A172 (cell line): ENCODE measurements at regions not wholly inside any gene's neighbourhood (a gene's known extent, or its start where the extent isn't known, plus 50 kb on each side); places are given as distances from the start of the nearest gene placed in this dataset.

Source experiments
- DNase-seq: peaks from one replicate; pipeline ENCODE4 v3.0.0-alpha.2; 2015; ENCODE audit warnings: low spot score

DNA sequence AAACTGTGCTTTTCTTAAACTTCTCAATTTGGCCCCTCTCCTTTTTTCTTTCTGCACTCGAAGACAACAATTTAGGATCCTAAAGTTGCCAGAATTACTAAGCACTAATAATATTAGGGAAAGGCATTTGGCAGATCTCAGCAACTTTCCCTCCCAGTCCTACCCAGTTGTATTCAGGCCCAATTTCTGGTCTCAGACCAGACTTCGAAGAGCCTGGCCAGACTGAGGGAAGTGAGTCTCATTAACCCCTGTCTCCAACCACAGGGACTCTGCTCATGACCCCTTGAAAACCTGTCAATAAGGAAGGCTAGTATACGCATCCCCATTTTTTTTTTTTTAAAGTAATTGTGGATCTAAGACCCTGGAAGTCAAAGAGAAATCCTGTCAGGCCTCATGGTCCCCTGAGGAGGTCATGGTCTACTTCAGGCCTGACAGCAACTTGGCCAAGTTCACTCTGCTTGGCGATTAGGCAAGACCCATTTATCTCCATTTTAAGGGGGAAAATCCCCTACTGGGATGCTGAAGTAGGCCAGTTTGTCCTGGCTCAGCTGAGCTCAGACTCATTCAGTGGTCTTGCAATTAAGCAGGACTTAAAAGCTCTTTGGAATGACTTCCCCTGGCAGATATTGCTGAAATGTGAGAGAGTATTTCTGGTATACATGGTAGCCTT lies 521.0 kb downstream of the FUT8 start:
- DNase-seq = no peak

DNA sequence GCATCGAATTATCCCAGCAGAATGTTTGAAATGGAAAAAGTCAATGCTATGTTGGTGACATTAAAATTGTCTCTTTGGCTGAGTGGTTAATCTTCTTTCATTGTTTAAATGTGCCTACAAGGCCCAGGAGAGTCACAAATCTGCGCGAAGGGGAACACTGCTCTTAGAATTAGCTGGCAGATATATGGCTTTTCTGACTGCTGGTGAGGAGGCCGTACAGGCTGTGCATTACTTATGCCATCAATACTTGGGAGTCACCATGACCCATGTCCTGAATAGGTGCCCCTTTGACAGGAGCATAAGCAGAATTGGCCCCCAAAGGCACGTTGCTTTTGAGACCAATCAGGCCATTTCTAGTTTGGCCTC lies 521.5 kb downstream of the FUT8 start:
- DNase-seq = no peak

DNA sequence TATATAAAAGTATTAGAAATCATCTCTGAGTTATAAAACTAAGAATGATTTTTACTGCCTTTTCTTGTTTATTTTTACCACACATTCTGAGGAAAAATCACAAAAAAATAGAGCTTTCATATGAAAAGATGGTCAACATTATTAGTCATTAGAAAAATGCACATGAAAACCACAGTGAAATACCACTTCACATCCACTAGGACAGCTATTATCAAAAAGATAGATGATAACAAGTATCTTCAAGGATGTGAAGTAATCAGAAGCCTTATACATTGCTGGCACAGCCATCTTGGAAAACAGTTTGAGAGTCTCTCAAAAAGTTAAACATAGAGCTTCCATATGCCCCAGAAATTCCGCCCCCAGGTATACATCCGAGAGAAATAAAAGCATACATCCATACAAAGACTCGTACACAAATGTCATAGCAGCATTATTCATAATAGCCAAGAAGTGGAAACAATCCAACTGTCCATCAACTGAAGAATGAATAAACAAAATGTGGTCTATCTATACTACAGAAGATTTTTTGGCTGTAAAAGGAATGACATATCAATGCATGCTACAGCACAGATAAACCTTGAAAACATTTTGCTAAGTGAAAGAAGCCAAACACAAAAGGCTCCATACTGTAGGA lies 523.9 kb downstream of the FUT8 start:
- no peak for DNase-seq

DNA sequence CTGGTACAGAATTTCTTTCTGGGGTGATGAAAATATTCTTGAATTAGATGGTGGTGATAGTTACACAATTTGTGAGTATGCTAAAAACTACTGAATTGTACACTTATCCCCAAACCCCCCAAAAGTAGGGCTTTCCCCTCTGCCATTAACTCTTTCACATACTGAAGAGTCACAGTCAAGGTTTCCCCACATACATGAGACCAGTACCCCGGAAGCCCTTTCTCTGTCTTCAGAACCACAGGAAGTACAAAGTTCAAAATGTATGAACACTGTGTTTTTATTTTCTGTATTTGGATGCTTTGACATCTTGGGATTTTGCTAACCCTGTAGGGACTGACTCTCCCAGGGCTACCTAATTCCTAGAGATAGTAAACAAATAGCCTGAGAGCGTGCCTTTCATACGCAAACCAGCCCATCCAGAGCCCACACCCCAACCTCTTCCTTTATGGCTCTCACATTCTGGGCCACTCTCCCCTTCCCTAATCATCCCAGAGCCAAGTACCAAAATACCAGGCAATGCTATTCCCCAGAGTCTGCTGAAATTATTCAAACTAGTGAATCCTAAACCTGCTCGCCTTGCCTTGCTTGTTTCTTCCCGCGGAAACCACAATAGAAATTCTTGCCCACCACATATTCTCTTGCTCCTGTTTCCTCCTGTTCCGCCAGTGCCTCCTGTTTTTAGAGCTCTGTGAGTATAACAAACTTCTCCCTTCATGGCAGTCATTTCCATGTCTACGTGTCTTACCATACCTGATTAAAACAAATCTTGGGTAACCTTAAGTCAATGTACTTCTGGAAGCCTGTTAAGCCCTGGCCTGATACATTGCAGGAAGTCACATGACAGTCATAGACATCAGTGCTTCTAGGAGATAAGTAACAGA lies 524.8 kb downstream of the FUT8 start:
- DNase-seq = no peak

DNA sequence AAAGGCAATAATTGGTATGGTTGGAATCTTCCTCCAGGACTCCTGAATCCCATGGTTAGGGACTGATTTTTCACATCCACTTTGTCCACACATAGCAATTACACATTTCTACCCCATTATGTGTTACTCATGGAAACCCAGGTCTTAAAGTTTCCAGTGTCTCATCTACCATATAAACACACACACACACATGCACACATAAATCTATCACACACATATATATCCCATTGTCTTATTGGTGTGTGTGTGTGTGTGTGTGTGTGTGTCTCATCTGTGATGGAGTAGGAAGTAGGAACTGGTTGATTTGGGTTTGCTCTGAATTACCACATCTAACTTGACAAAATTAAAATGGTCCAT lies 525.4 kb downstream of the FUT8 start:
- no peak for DNase-seq

DNA sequence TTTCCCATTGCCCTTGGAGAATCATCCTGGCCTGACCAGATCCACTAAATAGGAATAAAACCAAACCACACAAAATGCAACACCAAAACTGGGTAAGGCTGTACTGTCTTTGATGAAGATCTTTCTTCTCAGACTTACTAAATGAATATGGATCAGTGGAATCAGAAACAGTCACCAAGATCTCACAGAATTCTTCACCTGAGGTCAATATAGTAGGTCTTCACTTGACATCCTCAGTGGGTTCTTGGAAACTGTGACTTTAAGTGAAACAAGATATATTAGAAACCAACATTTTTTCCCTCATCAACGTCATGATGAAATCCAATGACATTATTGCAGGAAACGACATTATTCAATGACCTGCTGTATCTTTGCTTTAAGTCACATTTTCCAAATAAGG lies 526.2 kb downstream of the FUT8 start:
- DNase-seq = no peak

DNA sequence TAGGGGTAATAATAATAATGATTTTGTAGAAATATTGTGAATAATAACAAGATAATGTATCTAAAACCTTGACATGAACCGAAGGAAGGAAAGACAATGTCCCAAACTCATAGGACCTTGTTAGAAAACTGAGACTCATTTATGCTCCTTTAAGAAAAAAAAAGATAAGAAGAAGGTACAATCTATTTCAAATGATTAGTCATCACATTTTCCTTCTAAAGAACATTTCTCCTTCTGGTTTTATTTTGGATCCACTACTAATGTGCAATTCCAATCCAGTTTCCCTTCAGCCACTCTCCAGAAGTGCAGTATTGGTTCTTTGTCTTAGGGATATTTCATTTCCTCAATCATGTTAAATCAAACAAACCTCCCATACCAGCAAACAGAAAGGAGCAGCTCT lies 526.7 kb downstream of the FUT8 start:
- no peak for DNase-seq

DNA sequence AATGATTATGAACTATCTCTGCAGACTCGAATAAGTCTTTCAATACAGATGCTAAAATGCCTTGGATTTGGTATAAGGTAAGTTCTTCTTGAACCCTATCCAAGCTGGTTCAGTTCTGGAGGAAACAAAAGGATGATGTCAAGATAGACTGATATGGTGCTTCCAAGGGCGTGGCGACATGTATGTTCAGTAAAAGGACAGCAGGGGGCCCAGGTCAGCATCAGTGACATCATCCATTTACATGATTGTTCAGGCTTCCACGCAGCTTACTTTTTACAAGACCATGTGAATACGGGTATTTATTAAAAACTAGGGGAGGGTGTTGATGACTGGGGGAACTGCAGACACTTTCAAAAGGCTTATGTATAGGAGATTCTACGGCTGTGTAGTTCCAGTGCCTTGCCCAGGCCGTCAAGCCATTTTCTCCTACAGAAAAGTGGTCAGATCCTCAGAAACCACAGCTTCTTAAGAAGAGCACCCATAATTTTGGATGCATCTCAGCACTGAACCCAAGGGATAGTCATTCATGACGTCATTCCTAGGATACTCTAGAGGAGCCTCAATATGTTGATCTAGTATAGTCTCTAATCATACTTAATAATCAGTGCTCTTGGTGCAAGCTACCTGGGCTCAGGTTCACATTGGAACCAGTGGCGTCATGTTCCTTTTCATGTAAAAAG lies 527.7 kb downstream of the FUT8 start:
- DNase-seq = peak; percentile 1

DNA sequence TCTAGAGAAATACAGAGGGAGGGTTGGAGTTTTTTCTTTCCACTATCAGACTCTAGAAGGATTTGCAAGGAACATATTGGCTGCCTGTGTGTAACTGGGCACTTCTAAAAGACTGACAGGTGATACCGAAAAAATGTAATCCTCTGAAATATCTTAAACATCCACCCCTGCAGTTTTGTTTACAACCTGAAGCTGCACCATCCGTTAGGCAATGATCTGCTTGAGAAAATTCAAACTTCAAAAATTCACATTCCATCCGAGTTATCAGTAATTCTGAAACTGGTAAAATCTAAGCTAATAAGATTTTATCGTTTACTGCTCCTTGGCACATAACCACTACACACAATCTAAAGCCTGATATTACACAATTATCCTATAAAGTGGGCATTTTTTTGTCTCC lies 528.6 kb downstream of the FUT8 start:
- no peak for DNase-seq

DNA sequence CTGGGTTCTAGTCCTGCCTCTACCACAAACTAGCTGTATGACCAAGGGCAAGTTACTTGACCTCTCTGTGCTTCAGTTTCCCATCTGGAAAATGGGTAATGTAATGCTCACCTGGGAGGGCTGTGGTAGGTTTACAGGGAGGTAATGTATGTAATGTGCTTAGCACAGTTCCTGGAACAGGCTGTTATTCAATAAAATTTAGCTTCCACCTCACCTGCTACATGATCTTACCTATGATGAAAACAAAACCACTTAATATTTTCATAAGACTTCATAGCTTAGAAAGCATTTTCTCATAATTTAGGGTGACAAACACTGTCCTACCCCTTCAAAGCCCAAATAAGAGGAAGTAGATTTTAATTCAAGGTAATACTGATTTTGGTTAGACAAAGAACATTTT lies 530.6 kb downstream of the FUT8 start:
- no peak for DNase-seq

DNA sequence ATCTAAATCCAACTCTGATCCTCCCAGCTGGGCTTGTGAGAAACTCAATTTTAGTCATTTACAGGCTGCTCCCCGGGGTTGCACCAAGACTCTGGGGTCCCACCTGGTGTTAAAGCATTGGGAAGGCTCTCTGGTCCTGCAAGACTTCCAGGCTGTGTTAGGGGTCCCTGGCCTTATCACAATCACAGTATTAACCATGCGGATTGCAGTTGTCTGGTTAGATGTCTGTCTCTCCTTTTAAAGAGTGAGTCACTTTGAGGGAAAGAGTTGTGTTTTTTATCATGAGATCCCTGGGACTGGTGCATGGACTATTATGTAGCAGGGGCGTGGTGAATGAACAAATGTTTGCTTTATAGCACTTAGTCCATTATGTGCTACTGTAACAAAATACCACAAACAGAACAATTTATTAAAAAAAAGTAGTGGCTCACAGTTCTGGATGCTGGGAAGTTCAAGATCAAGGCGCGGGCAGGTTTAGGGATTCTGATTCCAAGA lies 531.4 kb downstream of the FUT8 start:
- no peak for DNase-seq

DNA sequence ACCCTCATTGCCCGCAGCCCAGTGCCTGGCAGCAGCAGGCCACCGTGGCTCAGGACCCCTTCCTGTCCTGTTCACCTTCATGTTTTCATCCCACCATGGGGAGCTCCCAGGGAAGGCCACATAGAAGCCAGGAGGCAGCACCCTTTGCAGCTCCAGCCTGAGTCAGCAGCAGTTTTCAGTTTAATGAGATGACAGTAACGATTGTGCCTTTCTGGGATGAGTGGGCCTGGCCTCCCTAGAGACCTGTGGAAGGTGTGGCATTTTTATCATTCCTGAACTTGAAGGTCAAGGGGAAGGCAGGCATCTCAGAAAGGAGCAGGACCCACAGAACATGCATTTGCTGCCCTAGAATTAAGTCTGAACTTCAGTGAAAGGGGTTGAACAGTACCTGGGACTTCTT lies 532.8 kb downstream of the FUT8 start:
- DNase-seq = no peak

DNA sequence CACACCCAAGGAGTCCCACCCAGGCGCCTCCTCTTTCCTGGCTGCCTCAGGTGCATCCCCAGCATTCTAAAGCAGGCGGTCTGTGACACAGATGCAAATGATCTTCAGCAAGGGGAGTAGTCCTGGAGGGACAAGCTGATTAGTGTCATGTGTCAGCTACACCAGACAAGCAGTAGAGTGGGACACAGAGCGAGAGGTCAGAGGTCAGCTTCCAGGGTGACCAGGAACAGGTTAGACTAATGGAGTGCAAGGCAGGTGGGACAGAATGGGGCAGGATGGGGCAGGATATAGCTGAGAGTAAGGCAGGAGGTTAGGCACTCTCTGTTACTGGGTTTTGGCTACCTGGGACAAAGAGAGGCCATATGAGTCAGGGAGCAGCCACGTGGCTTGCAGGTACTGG lies 534.0 kb downstream of the FUT8 start:
- no peak for DNase-seq

DNA sequence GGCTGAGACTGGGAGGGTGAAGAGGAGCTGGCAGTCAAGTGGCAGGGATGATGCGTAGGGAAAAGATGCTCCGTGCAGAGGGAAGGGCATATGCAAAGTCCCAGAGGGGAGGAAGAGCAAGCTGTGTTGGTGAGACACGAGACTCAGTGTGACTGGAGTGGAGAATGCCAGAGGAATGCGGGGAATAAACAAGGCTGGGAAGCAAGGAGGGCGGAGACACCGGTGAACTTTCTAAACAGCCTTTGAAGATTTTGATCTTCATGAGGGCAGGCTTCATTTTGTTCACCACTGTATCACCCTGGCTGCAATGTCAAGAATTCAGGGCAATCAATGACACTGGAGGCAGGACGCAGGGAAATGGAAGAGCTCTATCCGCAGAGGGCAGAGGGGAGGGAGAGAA lies 535.8 kb downstream of the FUT8 start:
- DNase-seq = no peak

DNA sequence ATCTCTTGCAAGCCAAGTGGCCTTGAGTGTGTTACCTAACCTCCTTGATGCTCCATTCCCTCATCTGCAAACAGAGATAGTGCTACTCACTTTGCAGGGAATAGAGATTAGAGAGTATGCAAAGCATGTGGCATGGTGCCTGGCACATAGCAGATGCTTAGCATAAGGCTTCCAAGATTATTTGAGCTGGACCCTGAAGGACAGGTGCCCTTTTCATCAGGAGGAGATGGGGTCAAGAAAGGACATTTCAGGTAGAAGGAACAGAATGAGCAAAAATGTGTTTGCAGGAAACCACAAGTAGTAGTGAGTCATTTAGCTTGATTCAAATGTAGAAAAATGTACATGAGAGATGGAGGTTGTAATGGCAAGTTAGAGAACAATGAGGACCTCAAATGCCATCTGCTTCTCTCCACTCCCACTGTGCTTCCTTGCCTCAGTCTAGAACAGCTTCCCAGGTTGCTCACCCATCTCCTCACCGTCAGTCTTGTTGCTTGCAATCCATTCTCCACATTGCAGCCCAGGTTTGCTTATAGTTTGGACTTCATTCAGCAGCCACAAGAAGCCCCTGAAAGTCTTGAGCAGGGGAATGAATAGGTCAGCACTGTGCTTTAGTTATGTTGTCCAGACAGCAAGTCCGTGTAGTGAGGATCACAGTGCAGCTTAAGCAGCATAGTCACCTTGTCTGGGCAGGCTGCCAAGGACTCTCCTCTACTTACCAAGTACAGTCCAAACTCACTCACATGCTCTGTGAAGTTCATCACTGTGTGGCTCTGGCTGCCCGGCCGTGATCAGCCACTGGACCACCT lies 536.3 kb upstream of the CCDC196 start:
- peak; percentile 35 for DNase-seq

DNA sequence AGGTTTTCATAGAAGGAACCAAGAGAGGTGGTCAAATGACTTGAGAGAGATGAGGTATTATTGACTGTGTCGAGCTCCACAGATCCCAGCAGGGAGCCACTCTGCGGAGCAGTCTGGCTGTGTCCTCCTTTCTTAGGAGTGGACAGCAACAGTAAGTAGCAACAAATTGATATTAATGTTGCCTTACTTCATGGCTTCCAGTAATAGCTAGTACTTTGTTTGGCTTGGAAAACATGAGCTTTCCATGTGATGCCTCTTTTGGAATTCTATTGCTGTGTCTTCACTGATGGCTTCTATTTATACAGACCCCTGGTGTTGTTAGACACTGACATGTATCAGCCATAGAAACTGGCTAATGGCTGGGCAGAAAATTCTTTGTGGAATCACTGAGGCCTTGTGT lies 531.2 kb upstream of the CCDC196 start:
- DNase-seq = no peak

DNA sequence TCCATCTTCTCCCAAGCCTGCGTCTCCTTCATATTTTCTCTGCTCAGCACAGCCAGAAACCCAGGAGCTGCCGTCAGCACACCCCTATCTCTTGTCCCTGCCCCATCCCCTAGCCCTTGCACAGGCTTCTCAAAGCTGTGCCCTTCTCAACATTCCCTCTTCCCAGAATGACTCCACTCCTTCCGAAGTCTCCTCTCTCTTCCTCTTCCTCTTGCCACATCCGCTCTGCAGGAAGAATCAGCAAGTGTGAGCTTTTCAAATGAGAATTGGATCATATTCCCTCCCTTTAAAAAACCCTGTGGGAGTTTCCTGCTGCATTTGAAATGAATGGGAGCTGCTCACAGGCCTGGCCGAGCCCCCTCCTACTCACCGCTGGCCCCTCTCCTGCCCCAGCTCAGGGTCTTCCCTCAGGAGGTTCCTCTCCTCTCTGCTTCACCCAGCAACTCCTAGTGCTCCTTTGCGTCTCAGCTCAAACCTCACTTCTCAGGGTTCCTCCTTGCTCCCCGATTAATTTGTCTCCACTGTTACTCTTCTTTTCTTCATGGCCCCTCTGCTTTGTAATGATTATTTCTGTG lies 528.5 kb upstream of the CCDC196 start:
- DNase-seq = no peak

DNA sequence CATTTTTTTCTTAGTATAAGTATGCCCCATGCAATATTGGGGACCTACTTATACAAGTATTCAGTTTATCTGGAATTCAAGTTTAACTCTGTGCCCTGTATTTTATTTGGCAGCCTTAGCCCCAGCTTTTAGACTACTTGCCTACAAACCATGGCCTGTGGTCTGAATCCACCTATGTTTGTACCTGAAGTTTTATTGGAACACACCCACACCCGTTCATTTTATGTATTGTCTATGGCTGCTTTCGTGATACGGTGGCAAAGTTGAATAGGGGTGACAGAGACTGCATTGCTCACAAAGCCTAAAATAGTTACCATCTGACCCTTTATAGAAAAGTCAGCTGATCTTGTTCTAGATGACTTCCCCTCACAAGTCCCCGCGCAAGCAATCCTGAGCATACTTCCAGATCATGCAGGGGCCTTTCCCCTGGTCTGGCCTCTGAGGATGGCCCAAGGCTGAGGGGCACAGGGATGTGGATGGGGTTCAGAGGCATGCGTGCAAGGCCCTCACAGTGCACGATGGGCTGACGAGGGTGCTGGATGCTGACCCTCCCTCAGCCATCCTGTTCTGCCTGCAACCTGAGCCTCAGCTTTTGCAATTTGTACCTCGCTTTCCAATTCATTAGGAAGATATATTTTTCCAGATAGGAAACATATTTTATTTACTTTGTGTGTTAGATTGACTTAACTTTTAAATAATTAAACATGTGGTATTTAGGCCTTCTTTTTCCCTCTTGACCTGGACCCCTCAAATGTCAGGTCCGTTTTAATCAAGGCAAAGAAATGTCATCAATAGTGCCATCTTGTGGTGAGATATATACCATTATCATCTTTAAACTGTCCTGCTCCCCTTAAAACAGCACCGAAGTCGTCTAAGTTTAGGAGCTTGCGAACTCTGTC lies 527.3 kb upstream of the CCDC196 start:
- peak; percentile 16 for DNase-seq

DNA sequence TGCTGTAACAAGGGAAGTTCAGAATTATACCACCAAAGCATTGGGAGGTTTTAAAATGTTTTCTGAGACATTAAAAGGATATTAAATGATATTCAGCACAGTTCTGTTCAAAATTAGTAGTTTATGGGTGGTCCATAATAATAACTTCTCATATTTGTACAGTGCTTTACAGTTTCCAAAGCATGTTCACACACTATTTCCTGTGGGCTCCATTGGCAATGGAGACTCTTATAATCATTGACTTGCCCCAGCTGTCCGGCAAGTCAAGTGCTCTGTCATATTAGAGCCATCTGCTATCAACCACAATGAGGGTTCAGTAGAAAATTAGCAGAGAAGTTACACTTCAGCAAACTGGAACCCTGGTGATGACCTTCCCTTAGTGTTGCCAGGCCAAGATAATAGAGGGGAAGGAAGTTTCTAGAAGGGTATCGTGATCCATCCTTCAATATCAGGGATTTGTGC lies 526.6 kb upstream of the CCDC196 start:
- no peak for DNase-seq

DNA sequence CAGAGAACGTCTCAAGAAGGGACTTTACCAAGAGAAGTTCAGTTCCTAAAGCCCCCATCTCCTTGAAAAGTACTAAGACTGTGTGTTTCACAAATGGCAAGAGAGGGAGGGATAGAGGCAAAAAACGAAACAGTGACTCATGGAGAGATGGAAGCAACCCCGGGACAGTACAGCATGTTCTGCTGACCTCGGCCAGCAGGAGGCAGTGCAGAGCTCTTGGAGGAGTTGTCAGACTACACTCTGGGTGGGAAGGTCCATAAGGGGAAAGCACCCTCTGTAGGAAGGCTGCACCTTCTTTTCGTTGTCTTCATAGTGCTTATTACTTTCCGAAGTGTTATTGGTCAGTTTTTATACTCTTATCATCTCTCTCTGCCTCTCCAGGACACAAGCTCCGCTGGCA lies 525.2 kb upstream of the CCDC196 start:
- DNase-seq = peak; percentile 13
